ENCODE measurements at regions not wholly inside any gene's neighbourhood (a gene's known extent, or its start where the extent isn't known, plus 50 kb on each side); places are given as distances from the start of the nearest gene placed in this dataset.
"Not testable (repeated sequence)": the region's sequence is repeated elsewhere in the genome, so short reads cannot be mapped to it uniquely, and the experiment has no call there.

DNA sequence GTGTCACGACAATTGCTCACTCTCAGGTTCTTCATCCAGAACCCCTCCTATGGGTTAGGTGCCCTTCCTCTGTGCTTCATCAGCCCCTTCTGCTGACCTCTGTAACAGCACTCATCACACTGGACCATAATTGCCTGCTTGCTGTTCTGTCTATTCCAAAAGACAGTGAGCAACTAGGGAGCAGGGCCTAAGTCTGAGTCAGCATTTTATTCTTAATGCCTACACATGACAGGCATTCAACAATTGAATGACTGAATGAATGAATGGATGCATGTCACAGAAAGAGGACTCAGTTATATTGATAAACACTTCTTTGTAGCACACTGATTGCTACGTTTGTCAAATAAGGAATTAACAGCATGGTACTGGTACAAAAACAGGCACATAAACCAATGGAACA is 317.0 kb downstream of the ZIC3 start:
- no peaks in the 10 kb centered on the region for H3K4me1 Mint-ChIP-seq
- Histone ChIP-seq H3K36me3 (ENCODE audit: insufficient read depth, low read length) (no peaks in the 10 kb centered on the region), H3K27me3 (ENCODE audit: insufficient read depth, low read length) (no peaks in the 10 kb centered on the region), H3K9me3 (ENCODE audit: control insufficient read depth in 1 of 2, low read length in 2 of 2) (no peaks in the 10 kb centered on the region), H3K4me1 (ENCODE audit: insufficient read depth, low read length) (no peaks in the 10 kb centered on the region), H3K4me3 (ENCODE audit: low read length in 2 of 2) (no peak overlapping the region), H3K27ac (ENCODE audit: low read depth, low read length) (no peak overlapping the region)
- POLR2A ChIA-PET (ENCODE audit: partially characterized antibody), result no interaction called here
- peaks cover 0 to 18% (median 9%) of the 10 kb centered on the region in 8 donors for H3K9me3 Mint-ChIP-seq
- no peak overlapping the region for H3K27ac Mint-ChIP-seq
- H3K4me3 Mint-ChIP-seq, result no peak overlapping the region
- no peaks in the 10 kb centered on the region for H3K36me3 Mint-ChIP-seq
- CTCF ChIA-PET (ENCODE audit: partially characterized antibody), result no interaction called here
- DNase-seq, result no peak
- intact Hi-C loops (cut with micrococcal nuclease), result no loop called here
- H3K27me3 Mint-ChIP-seq, result no peaks in the 10 kb centered on the region

DNA sequence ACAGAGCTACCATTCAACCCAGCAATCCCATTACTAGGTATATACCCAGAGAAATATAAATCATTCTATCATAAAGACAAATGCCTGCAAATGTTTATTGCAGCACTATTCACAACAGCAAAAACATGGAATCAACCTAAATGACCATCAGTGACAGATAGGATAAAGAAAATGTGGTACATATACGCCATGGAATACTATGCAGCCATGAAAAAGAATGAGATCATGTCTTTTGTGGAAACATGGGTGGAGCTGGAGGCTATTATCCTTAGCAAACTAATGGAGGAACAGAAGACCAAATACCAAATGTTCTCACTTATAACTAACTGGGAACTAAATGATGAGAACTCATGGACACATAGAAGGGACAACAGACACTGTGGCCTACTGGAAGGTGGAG is 318.9 kb downstream of the ZIC3 start:
- H3K9me3 ChIP-seq (ENCODE audit: control insufficient read depth in 1 of 2, low read length in 2 of 2); H3K27ac ChIP-seq (ENCODE audit: low read depth, low read length); POLR2A ChIA-PET (ENCODE audit: partially characterized antibody); H3K27ac Mint-ChIP-seq; H3K4me1 ChIP-seq (ENCODE audit: insufficient read depth, low read length); H3K4me3 Mint-ChIP-seq; H3K36me3 Mint-ChIP-seq; H3K27me3 ChIP-seq (ENCODE audit: insufficient read depth, low read length); DNase-seq; H3K36me3 ChIP-seq (ENCODE audit: insufficient read depth, low read length); intact Hi-C loops (cut with micrococcal nuclease); CTCF ChIA-PET (ENCODE audit: partially characterized antibody); H3K27me3 Mint-ChIP-seq; H3K4me3 ChIP-seq (ENCODE audit: low read length in 2 of 2); H3K4me1 Mint-ChIP-seq: not testable (repeated sequence)
- peaks cover 0 to 18% (median 9%) of the 10 kb centered on the region in 8 donors for H3K9me3 Mint-ChIP-seq

DNA sequence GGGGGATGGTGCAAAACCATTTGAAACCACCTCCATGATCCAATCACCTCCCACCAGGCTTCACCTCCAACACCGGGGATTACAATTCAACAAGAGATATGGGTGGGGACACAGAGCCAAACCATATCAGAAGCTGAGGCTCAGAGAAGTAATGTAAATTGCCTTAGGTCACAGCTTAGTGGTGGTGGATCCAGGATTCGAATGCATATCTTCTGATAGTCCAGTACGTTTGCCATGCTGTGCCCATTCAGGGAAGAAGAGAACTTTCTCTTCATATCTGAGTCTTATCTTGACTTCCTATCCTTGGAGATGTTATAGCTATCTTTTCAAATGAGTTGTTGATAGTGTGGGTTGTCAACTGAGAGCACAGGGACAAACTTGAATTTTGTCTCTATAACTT is 325.5 kb downstream of the ZIC3 start:
- H3K27ac ChIP-seq (ENCODE audit: low read depth, low read length), result no peak overlapping the region
- H3K4me1 ChIP-seq (ENCODE audit: insufficient read depth, low read length), result no peaks in the 10 kb centered on the region
- intact Hi-C loops (cut with micrococcal nuclease), result no loop called here
- H3K36me3 ChIP-seq (ENCODE audit: insufficient read depth, low read length), result no peaks in the 10 kb centered on the region
- H3K4me1 Mint-ChIP-seq, result no peaks in the 10 kb centered on the region
- no peak overlapping the region for H3K27ac Mint-ChIP-seq
- H3K9me3 ChIP-seq (ENCODE audit: control insufficient read depth in 1 of 2, low read length in 2 of 2), result no peaks in the 10 kb centered on the region
- no peaks in the 10 kb centered on the region for H3K27me3 ChIP-seq (ENCODE audit: insufficient read depth, low read length)
- H3K27me3 Mint-ChIP-seq, result no peaks in the 10 kb centered on the region
- no peak overlapping the region for H3K4me3 Mint-ChIP-seq
- POLR2A ChIA-PET (ENCODE audit: partially characterized antibody), result no interaction called here
- no peak for DNase-seq
- CTCF ChIA-PET (ENCODE audit: partially characterized antibody), result no interaction called here
- no peaks in the 10 kb centered on the region for H3K36me3 Mint-ChIP-seq
- no peak overlapping the region for H3K4me3 ChIP-seq (ENCODE audit: low read length in 2 of 2)
- H3K9me3 Mint-ChIP-seq, result peaks cover 0 to 4% (median 0%) of the 10 kb centered on the region in 8 donors

DNA sequence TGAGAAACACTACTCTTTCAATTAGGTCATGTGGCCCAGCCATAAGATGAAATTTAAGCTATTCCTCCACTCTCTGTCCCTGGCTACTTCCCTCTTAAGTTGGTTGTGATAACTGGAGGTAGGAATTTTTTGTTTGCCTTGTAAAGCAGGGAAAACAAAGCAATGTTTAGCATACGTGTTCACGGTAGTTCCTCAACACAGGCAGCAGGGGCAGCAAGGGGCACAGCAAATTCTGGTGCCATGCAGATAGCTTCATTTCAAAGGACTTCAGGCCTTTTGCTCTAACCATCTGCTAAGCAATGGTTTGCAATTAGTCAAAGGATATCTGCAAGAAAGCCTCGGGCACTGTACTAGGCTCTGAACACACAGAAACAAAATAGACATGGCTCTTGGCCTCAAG is 330.2 kb downstream of the ZIC3 start:
- no peaks in the 10 kb centered on the region for H3K27me3 ChIP-seq (ENCODE audit: insufficient read depth, low read length)
- intact Hi-C loops (cut with micrococcal nuclease), result no loop called here
- no peak for DNase-seq
- no peak overlapping the region for H3K4me3 Mint-ChIP-seq
- ChIA-PET CTCF (ENCODE audit: partially characterized antibody) (no interaction called here), POLR2A (ENCODE audit: partially characterized antibody) (no interaction called here)
- no peak overlapping the region for H3K27ac ChIP-seq (ENCODE audit: low read depth, low read length)
- H3K9me3 ChIP-seq (ENCODE audit: control insufficient read depth in 1 of 2, low read length in 2 of 2), result no peaks in the 10 kb centered on the region
- no peaks in the 10 kb centered on the region for H3K4me1 Mint-ChIP-seq
- H3K4me1 ChIP-seq (ENCODE audit: insufficient read depth, low read length), result no peaks in the 10 kb centered on the region
- H3K27ac Mint-ChIP-seq, result no peak overlapping the region
- H3K36me3 ChIP-seq (ENCODE audit: insufficient read depth, low read length), result no peaks in the 10 kb centered on the region
- no peaks in the 10 kb centered on the region for H3K36me3 Mint-ChIP-seq
- no peaks in the 10 kb centered on the region for H3K27me3 Mint-ChIP-seq
- H3K4me3 ChIP-seq (ENCODE audit: low read length in 2 of 2), result no peak overlapping the region
- peaks cover 0 to 4% (median under 1%) of the 10 kb centered on the region in 8 donors for H3K9me3 Mint-ChIP-seq

DNA sequence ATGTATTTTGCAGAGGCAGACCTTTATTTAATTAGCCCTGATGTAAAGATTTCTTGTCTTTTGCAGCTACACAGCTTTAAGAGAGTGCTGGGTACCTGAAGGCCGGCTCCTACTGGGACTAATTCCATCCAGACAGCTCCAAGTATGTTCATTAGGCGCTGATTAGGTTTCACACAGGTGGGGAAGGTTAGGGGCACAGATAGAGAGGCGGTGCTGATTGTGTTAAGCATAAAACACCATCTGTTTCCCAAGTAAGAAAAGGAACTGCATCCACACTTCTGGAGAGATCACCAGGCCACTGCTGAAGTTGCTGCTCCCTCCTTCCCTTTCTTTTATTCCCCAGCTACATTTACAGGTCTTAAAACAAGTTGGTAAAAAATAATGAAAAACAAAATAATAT is 349.5 kb downstream of the ZIC3 start:
- no peaks in the 10 kb centered on the region for H3K9me3 Mint-ChIP-seq
- ChIA-PET CTCF (ENCODE audit: partially characterized antibody) (no interaction called here), POLR2A (ENCODE audit: partially characterized antibody) (no interaction called here)
- Histone ChIP-seq H3K4me3 (ENCODE audit: low read length in 2 of 2) (no peak overlapping the region), H3K36me3 (ENCODE audit: insufficient read depth, low read length) (no peaks in the 10 kb centered on the region), H3K4me1 (ENCODE audit: insufficient read depth, low read length) (no peaks in the 10 kb centered on the region), H3K9me3 (ENCODE audit: control insufficient read depth in 1 of 2, low read length in 2 of 2) (no peaks in the 10 kb centered on the region), H3K27ac (ENCODE audit: low read depth, low read length) (no peak overlapping the region), H3K27me3 (ENCODE audit: insufficient read depth, low read length) (no peaks in the 10 kb centered on the region)
- H3K36me3 Mint-ChIP-seq, result no peaks in the 10 kb centered on the region
- H3K4me1 Mint-ChIP-seq, result no peaks in the 10 kb centered on the region
- H3K4me3 Mint-ChIP-seq, result no peak overlapping the region
- H3K27me3 Mint-ChIP-seq, result no peaks in the 10 kb centered on the region
- H3K27ac Mint-ChIP-seq, result no peak overlapping the region
- no peak for DNase-seq
- intact Hi-C loops (cut with micrococcal nuclease), result no loop called here

DNA sequence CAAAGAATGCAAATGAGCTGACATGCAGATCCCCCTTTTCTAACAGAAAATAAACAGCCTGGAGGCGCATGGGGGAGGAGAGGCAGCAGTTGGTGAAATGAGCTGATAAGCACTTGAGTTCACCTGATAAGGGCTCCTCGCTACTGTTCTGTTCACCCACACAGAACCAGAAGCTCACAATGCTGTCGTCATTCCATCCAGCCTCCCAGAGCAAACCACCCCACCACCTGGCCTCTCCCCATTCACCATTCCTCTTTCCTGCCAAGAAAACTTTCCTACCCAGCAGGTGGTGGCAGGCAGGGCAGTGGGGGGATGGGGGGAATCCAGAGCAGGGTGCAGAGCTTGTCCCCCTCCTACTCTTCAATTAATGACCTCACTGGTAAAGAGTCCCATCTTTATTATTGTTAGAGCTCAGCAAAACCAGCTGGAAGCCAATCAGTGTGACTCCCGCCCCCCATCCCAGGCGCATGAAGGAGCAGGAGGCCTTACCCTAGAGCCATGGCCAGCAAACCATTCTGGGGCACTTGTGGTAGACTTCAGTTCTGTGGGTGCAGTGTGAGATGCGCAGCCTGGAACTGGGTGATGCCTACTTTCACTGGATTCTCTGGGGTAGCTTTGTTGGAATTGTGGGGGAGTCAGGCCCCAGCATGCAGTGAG is 350.3 kb downstream of the ZIC3 start:
- Mint-ChIP-seq H3K27me3 (no peaks in the 10 kb centered on the region), H3K4me1 (no peaks in the 10 kb centered on the region), H3K4me3 (no peak overlapping the region), H3K27ac (no peak overlapping the region), H3K36me3 (no peaks in the 10 kb centered on the region), H3K9me3 (no peaks in the 10 kb centered on the region)
- H3K4me1 ChIP-seq (ENCODE audit: insufficient read depth, low read length), result no peaks in the 10 kb centered on the region
- intact Hi-C loops (cut with micrococcal nuclease), result no loop called here
- H3K9me3 ChIP-seq (ENCODE audit: control insufficient read depth in 1 of 2, low read length in 2 of 2), result no peaks in the 10 kb centered on the region
- no peak overlapping the region for H3K4me3 ChIP-seq (ENCODE audit: low read length in 2 of 2)
- POLR2A ChIA-PET (ENCODE audit: partially characterized antibody), result no interaction called here
- H3K27me3 ChIP-seq (ENCODE audit: insufficient read depth, low read length), result no peaks in the 10 kb centered on the region
- no peak overlapping the region for H3K27ac ChIP-seq (ENCODE audit: low read depth, low read length)
- CTCF ChIA-PET (ENCODE audit: partially characterized antibody), result no interaction called here
- no peaks in the 10 kb centered on the region for H3K36me3 ChIP-seq (ENCODE audit: insufficient read depth, low read length)
- DNase-seq, result no peak

DNA sequence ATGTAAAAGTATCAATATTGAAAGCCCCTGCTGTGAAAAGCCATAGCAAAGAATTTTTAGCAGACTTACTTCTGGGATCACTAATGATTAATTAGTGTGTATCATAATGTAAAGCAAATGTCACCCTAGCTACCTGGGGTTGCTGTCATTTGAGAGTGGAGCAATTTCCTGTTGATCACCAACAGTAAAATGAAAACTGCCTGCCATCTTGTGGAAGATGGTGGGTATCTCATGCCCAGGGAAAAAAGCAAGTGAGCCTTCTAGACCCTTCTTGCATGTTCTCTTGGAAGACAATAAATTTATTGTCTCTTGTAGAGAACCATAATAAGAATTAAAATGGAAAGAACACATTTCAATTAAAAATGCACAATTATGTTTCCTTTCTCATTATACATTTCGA is 360.2 kb downstream of the ZIC3 start:
- Mint-ChIP-seq H3K9me3 (no peaks in the 10 kb centered on the region), H3K36me3 (no peaks in the 10 kb centered on the region), H3K27ac (no peak overlapping the region), H3K27me3 (no peaks in the 10 kb centered on the region), H3K4me3 (no peak overlapping the region), H3K4me1 (no peaks in the 10 kb centered on the region)
- Histone ChIP-seq H3K36me3 (ENCODE audit: insufficient read depth, low read length) (no peaks in the 10 kb centered on the region), H3K4me1 (ENCODE audit: insufficient read depth, low read length) (no peaks in the 10 kb centered on the region), H3K27me3 (ENCODE audit: insufficient read depth, low read length) (no peaks in the 10 kb centered on the region), H3K9me3 (ENCODE audit: control insufficient read depth in 1 of 2, low read length in 2 of 2) (no peaks in the 10 kb centered on the region), H3K4me3 (ENCODE audit: low read length in 2 of 2) (no peak overlapping the region), H3K27ac (ENCODE audit: low read depth, low read length) (no peak overlapping the region)
- intact Hi-C loops (cut with micrococcal nuclease), result no loop called here
- CTCF ChIA-PET (ENCODE audit: partially characterized antibody), result no interaction called here
- POLR2A ChIA-PET (ENCODE audit: partially characterized antibody), result no interaction called here
- DNase-seq, result no peak

DNA sequence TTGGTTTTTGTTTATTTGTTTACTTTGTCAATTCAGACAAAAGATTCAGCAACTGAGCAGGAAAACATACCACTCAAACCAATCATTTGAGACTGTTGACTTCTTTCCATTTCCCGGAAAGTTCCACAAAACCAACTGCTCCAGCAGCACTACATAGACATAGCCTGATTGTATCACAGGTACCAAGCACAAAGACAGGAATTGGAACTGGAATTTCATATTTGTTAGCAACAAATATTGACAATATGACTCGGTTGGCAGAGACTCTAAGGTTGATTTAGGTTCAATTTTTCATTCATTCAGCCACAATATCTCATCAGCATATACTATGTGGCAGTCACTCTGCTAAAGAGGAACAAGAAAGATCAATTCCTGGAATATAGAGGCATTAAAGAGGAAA is 364.0 kb downstream of the ZIC3 start:
- Histone ChIP-seq H3K9me3 (ENCODE audit: control insufficient read depth in 1 of 2, low read length in 2 of 2) (no peaks in the 10 kb centered on the region), H3K4me3 (ENCODE audit: low read length in 2 of 2) (no peak overlapping the region), H3K27me3 (ENCODE audit: insufficient read depth, low read length) (no peaks in the 10 kb centered on the region), H3K36me3 (ENCODE audit: insufficient read depth, low read length) (no peaks in the 10 kb centered on the region), H3K27ac (ENCODE audit: low read depth, low read length) (no peak overlapping the region), H3K4me1 (ENCODE audit: insufficient read depth, low read length) (no peaks in the 10 kb centered on the region)
- CTCF ChIA-PET (ENCODE audit: partially characterized antibody), result no interaction called here
- H3K36me3 Mint-ChIP-seq, result no peaks in the 10 kb centered on the region
- POLR2A ChIA-PET (ENCODE audit: partially characterized antibody), result no interaction called here
- peaks cover 0 to 13% (median 7%) of the 10 kb centered on the region in 8 donors for H3K9me3 Mint-ChIP-seq
- H3K4me1 Mint-ChIP-seq, result no peaks in the 10 kb centered on the region
- H3K4me3 Mint-ChIP-seq, result no peak overlapping the region
- intact Hi-C loops (cut with micrococcal nuclease), result no loop called here
- no peak for DNase-seq
- H3K27me3 Mint-ChIP-seq, result no peaks in the 10 kb centered on the region
- H3K27ac Mint-ChIP-seq, result no peak overlapping the region
